Prostate gland (tissue), 2 donors: ENCODE measurements at regions not wholly inside any gene's neighbourhood (a gene's known extent, or its start where the extent isn't known, plus 50 kb on each side); places are given as distances from the start of the nearest gene placed in this dataset.

Source experiments
- DNase-seq: peaks from one replicate; pipeline ENCODE4 v3.0.0-alpha.2; 2019; ENCODE audit warnings: low spot score
- H3K27ac ChIP-seq, 2 donors: fragments of 200-600 bp; sonication (generic); 2 replicates each; pipeline ENCODE4 v1.5.1; 2017 to 2019
- H3K27me3 ChIP-seq: fragments of 200-600 bp; sonication (generic); replicated peaks from 2 replicates; pipeline ENCODE4 v1.5.1; 2019; ENCODE audit not compliant: insufficient read depth
- H3K36me3 ChIP-seq, 2 donors: fragments of 200-600 bp; sonication (generic); 1 replicate in 1 of 2; 2 replicates in 1 of 2; pipeline versions ENCODE4 v1.5.1 to v1.8.1; 2017 to 2019
- H3K4me1 ChIP-seq: fragments of 200-600 bp; sonication (generic); replicated peaks from 2 replicates; pipeline ENCODE4 v1.5.1; 2019
- H3K4me3 ChIP-seq, 2 donors: fragments of 200-600 bp; sonication (generic); 2 replicates each; pipeline ENCODE4 v1.5.1; 2017 to 2019
- H3K9me3 ChIP-seq: fragments of 200-600 bp; sonication (generic); 2 replicates; pipeline ENCODE4 v1.5.1; 2017
- POLR2A ChIP-seq: fragments of 450-650 bp; IDR thresholded peaks from one replicate; pipeline ENCODE4 v1.6.1; 2016; ENCODE audit warnings: antibody characterized with exemption, mild to moderate bottlenecking
- POLR2AphosphoS5 ChIP-seq: sonication (generic); formaldehyde crosslinking; IDR thresholded peaks from one replicate; pipeline ENCODE4 v1.6.1; 2017; ENCODE audit warnings: antibody characterized with exemption
- WGBS: methylation state at CpG from one replicate; pipeline ENCODE4 v1.1.5; 2018; 5-methylcytosine and 5-hydroxymethylcytosine counted together
- intact Hi-C: fragments of 100-400 bp; cut with DNase I; formaldehyde crosslinking; loops from one replicate; pipeline ENCODE4 v1.14.2; 2022
- TF ChIP-seq, protein P1 (sequence below), 4 experiments: fragments of 200-600 bp in 2 of 4; fragments of 450-650 bp in 2 of 4; sonication (generic) in 2 of 4; IDR thresholded peaks; 1 replicate in 3 of 4; 2 replicates in 1 of 4; pipeline ENCODE4 v1.5.1; 2016 to 2019; ENCODE audit warnings: antibody characterized with exemption in 4 of 4, mild to moderate bottlenecking in 2 of 4, moderate library complexity in 2 of 4

DNA sequence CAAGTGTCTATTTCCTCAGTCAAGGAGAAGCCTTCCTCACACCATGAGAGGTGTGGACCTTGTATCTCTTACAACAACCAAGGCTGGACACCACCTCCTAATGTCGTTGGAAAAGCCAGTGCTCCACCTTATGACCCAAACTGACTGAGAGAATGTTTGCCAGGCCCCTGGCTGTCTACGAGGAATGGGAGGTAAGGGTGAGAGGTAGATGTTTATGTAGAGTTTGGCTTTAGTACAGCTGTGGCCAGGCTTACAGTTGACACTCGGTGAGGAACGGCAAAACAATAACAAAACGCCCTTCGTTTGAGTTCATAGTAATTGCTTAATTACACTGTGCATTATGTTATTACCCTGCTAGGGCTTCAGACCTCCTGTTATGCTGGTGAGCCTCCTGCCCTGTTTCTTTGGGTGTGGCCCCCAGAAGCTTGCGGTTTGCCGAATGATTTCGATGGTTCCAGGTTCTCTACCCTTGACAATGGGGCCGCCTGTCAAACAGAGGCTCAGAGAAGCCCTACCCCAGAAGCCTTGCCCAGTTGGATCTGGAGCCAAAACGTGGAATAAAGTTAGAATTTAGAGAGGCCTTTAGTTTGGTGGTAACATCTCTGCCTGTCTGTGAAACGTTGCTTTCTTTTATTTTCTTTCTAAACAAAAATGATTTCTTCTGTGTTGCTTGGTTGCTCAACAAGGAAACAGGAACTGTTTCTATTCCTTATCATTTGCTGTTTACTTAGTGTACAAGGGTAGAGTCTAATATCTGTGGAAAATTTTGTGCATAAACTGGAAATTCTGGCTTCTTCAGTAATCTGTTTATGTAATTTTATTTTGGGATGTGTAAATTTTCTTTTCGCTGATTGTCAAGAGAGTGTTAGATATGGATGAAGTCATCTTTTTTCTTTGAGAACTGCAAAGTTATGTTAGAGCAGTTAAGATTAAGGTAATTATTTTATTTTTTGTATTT lies 60.4 kb upstream of the FOXQ1 start:
- DNase-seq: no peak

DNA sequence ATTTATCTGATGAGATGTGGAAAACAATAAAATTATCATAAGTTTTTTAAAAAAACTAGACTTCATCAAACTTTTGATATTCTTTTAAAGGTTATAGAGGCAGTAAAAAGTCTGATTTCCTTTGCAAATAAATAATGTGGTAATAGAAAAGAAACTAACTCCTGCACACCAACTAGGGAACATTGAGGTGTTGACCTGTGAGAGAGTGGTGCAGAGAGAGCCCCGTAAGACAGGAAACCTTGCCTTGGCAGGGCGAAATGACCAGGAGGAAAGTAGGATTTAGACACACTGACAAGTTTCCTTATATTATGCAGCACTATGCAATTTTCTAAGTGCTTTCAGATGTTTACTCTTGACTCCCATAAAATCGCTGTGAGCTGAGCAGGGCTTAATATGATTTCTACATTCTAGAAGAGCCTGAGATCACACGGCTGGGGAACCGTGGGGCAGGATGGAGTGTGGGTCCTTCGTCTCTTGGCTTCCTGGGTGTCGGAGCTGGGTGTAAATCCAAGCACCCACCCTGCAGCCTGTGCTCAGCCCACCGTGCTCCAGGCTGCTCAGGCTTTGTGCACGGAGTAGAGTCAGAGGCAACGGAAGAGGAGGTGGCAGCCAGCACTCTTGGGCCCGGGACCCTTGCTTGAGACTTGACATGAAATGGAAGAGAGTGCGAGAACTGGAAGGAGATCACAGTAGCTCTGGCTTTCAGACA lies 61.3 kb upstream of the FOXQ1 start:
- DNase-seq: no peak
- H3K4me1 ChIP-seq: peaks cover 3% of the 10 kb centered on the region
- H3K27me3 ChIP-seq: no peaks in the 10 kb centered on the region
- 45% methylated on average over 12 of the region's 12 CpGs for WGBS
- no peak for TF ChIP-seq POLR2AphosphoS5
- TF ChIP-seq, protein P1, sequence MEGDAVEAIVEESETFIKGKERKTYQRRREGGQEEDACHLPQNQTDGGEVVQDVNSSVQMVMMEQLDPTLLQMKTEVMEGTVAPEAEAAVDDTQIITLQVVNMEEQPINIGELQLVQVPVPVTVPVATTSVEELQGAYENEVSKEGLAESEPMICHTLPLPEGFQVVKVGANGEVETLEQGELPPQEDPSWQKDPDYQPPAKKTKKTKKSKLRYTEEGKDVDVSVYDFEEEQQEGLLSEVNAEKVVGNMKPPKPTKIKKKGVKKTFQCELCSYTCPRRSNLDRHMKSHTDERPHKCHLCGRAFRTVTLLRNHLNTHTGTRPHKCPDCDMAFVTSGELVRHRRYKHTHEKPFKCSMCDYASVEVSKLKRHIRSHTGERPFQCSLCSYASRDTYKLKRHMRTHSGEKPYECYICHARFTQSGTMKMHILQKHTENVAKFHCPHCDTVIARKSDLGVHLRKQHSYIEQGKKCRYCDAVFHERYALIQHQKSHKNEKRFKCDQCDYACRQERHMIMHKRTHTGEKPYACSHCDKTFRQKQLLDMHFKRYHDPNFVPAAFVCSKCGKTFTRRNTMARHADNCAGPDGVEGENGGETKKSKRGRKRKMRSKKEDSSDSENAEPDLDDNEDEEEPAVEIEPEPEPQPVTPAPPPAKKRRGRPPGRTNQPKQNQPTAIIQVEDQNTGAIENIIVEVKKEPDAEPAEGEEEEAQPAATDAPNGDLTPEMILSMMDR (IDR thresholded peaks at IDR 0.05): no peak
- TF ChIP-seq POLR2A: no peak
- H3K27ac ChIP-seq: no peak overlapping the region
- H3K4me3 ChIP-seq: no peak overlapping the region
- intact Hi-C loops: no loop called here
- H3K36me3 ChIP-seq: no peaks in the 10 kb centered on the region
- no peaks in the 10 kb centered on the region for H3K9me3 ChIP-seq

More for the DNA sequence above, 60.4 kb upstream of the FOXQ1 start:
- Histone ChIP-seq H3K9me3 (no peaks in the 10 kb centered on the region), H3K4me3 (no peak overlapping the region), H3K4me1 (peaks cover 3% of the 10 kb centered on the region), H3K27me3 (no peaks in the 10 kb centered on the region), H3K36me3 (no peaks in the 10 kb centered on the region), H3K27ac (no peak overlapping the region)
- WGBS: 86% methylated on average over 13 of the region's 13 CpGs
- TF ChIP-seq, protein P1 (IDR thresholded peaks at IDR 0.05): no peak
- TF ChIP-seq POLR2AphosphoS5: no peak
- no peak for TF ChIP-seq POLR2A
- intact Hi-C loops: no loop called here

DNA sequence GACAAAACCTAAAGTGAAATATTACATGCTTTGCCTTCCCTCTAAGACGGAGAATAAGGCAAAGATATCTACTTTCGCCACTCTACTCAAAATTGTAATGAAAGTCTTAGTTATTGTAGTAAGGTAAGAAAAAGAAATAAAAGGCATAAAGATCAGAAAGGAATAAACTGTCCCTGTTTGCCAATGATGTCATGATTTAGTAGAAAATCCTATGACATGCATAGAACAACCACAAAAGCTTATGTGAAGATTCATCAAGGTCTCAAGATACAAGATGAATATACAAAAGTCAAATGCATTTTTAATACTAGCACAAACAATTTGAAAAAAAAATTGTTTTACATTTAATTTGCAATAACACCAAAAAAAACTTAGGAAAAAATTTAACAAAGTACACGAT lies 64.0 kb upstream of the FOXQ1 start:
- 92% methylated on average over 3 of the region's 3 CpGs for WGBS

DNA sequence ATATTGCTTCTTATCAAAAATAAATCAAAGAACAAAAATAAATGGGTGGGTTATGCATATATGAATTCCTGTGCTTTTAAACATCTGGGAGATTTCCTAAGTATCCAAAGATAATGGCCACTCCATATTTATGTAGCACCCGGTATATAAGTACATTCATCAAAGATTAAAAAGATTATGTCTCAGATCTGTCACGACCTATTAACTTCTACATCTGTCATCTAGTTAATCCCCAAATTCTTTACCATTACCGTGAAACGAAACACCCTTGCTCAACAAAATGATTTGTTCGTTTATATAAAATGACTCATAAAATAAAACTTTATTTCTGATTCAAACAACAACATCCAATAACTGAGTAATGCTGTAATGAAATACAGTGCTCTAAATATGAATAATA lies 64.8 kb upstream of the FOXQ1 start:
- peaks cover 3% of the 10 kb centered on the region for H3K4me1 ChIP-seq
- H3K27me3 ChIP-seq: no peaks in the 10 kb centered on the region
- H3K27ac ChIP-seq: no peak overlapping the region
- intact Hi-C loops: no loop called here
- no peaks in the 10 kb centered on the region for H3K36me3 ChIP-seq
- no peak overlapping the region for H3K4me3 ChIP-seq
- no peak for DNase-seq
- WGBS: 47% methylated on average over 5 of the region's 5 CpGs
- no peaks in the 10 kb centered on the region for H3K9me3 ChIP-seq
- TF ChIP-seq, protein P1 (IDR thresholded peaks at IDR 0.05): no peak
- TF ChIP-seq POLR2AphosphoS5 (no peak), POLR2A (no peak)

More for the DNA sequence above, 64.0 kb upstream of the FOXQ1 start:
- no peaks in the 10 kb centered on the region for H3K36me3 ChIP-seq
- no peak overlapping the region for H3K27ac ChIP-seq
- peaks cover 3% of the 10 kb centered on the region for H3K4me1 ChIP-seq
- no peak for TF ChIP-seq POLR2A
- TF ChIP-seq, protein P1 (IDR thresholded peaks at IDR 0.05): no peak
- H3K9me3 ChIP-seq: no peaks in the 10 kb centered on the region
- no peak for DNase-seq
- intact Hi-C loops: no loop called here
- H3K27me3 ChIP-seq: no peaks in the 10 kb centered on the region
- no peak overlapping the region for H3K4me3 ChIP-seq
